Fibroblast of the conjunctiva (primary cell): ENCODE measurements at regions not wholly inside any gene's neighbourhood (a gene's known extent, or its start where the extent isn't known, plus 50 kb on each side); places are given as distances from the start of the nearest gene placed in this dataset.
"Not testable (repeated sequence)": the region's sequence is repeated elsewhere in the genome, so short reads cannot be mapped to it uniquely, and the experiment has no call there.

ENCODE experiments used
- DNase-seq: peaks from one replicate; pipeline ENCODE4 v3.0.0-alpha.2; 2010; ENCODE audit warnings: low read depth

DNA sequence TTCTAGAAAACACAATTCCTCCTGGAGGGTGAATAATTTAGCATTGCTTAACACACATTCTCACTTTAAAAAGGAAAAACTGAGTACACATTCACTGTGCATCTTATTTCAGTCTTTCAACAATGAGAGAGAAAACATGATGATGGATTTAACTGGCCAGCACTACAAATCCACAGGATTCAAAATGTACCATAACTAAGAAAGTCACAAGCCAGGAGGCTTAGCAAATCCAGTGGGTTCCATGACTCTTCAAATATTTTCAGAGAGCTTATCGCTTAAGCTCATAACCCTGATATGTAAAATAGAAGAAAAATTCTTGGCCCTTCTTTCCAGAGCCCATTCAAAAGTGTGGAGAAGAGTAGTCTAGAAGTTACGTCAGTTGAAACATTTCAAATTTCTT, 820.3 kb downstream of the LTN1 start:
- no peak for DNase-seq

DNA sequence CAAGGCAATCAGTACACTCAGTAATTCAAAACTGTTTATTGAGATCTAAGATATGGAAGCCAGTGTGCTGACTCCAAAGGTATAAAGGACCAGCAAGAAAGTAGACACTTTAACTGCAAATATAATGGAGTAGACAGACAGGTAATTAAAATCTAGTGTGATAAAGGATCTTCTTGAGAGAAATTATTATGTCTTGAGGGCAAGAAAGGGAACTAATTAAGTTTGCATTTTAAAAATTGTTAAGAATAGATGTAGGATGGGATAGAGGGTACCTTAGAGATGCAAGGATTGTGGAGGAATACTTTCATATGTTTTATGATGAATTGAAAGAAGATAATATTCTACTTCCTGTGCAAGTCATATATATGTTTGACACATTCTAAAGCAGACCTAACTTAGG, 825.3 kb downstream of the LTN1 start:
- no peak for DNase-seq

DNA sequence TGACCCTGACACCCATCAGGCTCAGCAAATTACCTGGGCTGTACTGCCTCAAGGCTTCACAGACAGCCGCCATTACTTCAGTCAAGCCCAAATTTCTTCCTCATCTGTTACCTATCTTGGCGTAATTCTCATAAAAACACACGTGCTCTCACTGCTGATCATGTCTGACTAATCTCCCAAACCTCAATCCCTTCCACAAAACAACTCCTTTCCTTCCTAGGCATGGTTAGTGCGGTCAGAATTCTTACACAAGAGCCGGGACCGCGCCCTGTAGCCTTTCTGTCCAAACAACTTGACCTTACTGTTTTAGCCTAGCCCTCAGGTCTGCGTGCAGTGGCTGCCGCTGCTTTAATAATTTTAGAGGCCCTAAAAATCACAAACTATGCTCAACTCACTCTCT, 828.2 kb downstream of the LTN1 start:
- not testable (repeated sequence) for DNase-seq

DNA sequence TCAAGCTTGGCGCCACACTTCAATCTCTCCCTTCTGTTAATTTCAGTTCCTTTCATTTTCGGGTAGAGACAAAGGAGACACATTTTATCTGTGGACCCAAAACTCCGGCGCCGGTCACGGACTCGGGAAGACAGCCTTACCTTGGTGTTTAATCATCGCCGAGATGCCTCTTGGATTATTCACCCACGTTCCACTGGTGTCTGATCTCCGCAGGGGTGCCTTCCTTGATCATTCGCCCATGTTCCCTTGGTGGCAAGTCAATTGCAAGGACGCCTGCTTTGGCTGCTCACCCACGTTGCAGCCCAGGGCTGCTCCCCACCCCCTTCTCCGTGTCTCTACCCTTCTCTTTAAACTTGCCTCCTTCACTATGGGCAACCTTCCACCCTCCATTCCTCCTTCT, 830.6 kb downstream of the LTN1 start:
- not testable (repeated sequence) for DNase-seq

DNA sequence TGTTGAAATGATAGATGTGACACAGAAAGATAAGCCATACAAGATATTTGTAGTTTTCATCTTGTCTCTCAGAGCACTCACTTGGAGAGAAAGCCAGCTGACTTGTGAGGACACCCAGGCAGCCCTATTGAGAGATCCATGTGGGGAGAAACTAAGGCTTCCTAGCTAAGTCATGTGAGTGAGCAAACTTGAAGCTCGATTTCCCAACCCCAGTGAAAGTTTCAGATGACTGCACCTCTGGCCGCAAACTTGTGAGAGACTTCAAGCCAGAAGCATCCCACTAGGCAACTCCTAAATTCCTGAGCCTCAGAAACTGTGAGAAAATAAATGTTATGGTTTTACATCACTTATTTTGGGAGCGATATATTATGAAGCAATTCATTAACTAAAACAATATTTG, 832.3 kb downstream of the LTN1 start:
- no peak for DNase-seq

DNA sequence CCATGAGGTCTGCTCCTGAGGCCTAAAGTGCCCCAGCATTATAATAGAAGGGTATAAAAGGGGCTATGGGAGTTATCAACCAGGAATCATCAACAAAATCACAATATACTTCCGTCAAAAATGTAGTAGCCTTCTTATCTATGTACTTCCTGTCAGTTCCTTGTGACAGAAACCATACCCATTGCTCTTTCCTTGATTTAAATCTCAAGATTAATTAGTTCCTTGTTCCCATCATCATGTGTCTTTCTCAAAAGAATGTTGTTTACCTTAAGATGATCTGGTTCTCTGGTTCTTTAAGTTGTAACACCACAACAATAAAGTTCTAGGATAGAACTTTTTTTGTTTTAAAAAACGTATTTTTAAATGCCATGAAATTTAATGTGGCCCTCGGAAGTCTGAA, 833.3 kb downstream of the LTN1 start:
- no peak for DNase-seq

DNA sequence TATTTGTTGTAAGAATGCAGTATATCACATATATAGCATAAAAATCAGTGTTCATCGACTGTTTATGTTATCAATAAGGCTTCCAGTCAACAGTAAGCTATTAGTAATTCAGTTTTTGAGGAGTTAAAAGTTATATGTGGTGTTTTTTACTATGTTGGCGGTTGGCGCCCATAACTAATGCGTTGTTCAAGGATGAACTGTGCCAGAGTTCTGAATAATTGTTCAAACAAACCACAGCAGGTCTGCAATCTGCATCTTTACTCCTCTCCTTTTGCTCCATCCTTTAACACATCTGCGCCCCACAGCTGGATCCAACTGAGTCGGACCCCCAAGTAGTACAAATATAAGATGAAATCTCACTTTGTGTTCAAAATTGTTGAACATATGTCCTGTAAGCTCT, 836.1 kb downstream of the LTN1 start:
- DNase-seq, result no peak

DNA sequence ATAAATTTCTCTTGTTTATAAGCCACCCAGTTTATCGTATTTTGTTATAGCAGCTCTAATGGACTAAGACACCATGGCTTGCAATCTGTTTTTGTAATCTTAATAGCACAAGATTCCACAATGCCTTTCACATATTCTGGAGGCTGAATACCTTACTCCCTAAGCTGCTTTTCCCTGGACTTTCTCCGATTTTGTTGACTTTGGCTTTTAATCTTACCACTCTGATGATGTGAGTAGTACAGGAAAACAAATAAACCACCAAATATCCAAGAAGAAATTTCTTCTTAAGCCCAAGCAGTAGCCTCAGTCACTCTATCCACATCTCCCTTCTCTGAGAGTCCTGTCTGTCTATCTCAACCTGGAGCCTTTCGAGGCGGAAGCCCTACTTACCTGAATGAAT, 838.6 kb downstream of the LTN1 start:
- DNase-seq, result no peak

DNA sequence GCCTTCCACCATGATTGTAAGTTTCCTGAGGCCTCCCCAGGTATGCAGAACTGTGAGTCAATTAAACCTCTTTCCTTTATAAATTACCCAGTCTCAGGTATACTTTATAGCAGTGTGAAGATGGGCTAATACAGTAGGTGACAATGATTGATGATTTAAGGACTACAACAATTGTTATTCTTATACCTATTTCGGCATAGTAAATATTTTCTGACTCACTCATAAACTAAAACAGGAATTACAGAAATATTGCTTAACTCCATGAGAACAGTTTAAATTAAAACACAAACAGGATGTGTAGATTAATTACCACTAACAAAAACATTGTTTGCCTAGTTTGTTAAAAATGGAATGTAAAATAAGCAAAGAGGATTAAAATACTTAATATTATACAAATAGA, 839.9 kb downstream of the LTN1 start:
- DNase-seq, result no peak

DNA sequence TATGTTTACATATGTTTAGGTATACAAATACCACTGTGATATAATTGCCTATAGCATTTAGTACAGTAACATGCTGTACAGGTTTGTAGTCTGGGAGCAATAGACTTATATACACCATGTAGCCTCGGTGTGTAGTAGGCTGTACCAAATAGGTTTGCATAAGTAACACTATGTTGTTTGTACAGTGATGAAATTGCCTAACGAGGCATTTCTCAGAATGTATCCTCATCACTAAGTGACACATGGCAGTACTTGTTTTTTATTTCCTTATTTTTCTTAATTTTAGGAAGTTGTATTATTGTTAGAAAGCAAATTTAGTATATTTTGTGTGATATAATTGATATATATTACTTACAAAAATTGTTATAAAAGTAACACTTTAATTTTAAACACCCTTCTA, 840.9 kb downstream of the LTN1 start:
- DNase-seq, result no peak

DNA sequence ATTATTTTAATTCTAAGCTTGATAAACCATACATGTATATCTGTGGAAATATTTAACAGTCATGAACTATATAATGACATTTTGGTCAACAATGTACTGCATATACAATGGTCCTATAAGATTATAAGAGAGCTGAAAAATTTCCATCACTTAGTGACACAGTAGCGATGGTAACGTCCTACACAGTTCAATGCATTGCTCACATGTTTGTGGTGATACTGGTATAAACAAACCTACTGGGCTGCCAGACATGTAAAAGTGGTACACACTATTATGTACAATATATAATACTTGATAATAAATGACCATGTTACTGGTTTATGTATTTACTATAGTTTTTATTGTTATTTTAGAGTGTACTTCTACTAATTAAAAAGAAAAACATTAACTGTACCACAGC, 841.9 kb downstream of the LTN1 start:
- no peak for DNase-seq

DNA sequence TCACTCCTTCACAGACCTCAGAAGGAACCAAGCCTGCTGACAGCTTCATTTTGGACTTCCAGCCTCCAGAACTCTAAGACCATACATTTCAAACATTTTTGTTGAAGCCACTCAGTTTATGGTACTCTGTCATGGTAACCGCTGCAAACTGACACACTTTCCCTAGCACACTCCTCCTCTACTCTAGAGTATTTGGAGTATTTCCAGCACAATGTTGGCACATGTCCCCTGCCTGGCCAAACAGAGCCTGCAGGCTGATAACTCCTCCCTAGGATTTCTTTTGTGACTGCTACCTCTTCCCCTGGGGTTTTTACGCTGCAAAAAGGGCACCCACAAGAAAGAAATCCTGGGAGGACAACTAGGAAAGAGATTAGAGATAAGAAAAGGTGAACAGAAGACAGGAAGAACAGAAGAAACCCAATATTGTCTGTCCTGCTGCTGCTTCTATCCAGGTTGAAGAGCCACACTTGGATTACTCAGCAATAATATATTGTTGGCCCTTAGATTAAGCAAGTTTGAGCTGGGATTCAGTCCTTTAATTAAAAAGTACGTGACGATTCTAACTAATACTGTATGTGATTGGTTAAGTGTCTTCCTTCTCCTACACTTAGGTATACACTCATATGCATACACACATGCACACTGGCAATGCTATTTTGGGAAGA, 844.1 kb downstream of the LTN1 start:
- no peak for DNase-seq

DNA sequence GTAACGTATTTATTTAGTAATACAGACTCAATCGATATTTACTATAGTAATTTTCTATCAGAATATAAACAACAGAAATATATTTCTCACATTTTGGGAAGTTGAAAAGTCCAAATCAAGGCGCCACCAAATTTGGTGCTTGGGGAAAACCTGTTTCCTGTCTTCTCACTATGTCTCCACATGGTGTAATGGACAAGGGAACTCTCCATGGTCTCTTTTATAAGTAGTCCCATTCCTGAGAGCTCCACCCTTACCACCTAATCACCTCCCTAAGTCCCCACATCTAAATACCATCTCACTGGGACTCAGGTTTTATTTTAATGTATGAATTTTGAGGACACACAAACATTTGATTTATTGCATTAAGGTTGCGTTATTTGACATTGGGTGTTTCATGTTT, 848.0 kb downstream of the LTN1 start:
- no peak for DNase-seq

DNA sequence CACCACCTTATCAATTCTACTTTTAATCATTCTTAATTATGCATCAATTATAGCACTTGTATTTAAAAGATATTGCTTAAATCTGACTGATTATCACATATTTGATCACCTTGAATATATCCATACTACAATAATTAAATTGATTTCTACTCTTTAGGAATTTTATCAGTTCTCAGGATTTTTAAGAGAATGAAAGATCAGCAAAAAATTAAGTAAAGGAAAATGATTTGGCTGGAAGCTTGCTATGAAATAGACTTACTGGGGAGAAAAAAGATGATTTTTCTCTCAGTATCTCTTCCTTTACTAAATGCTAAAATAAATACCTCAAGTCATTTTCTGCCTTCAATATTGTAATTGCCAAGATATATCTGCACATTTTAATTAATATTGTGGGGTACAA, 848.6 kb downstream of the LTN1 start:
- no peak for DNase-seq

DNA sequence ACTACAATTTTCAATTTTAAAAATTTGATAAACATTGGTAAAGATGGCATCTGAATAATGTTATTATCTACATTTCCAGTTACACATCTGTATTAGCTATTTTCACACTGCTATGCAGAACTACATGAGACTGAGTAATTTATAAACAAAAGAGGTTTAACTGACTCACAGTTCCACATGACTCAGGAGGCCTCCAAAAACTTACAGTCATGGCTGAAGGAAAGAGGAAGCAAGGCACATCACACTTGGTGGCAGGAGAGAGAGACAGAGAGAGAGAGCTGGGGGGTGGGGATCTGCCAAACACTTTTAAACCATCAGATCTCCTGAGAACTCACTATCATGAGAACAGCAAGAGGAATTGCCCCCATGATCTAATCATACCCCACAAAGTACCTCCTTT, 850.0 kb downstream of the LTN1 start:
- DNase-seq, result peak; percentile 37

DNA sequence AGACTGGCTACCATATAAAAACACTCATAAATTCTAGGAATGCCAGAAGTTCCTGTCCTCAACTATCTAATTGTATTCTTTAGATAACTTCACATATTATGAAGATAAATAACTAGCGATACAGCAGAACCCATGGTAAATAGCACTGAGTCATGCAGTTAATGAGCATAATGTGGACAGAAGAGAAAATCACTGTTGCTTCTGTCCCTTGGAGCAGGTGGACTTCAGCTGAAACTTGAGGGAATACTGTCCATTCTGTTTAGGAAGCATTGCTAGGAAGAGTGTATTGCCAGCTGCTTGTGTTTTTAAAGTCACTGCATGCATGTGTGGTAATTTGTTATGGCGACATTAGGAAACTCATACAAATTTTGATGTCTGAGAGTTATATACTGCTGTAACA, 854.4 kb downstream of the LTN1 start:
- DNase-seq, result no peak

DNA sequence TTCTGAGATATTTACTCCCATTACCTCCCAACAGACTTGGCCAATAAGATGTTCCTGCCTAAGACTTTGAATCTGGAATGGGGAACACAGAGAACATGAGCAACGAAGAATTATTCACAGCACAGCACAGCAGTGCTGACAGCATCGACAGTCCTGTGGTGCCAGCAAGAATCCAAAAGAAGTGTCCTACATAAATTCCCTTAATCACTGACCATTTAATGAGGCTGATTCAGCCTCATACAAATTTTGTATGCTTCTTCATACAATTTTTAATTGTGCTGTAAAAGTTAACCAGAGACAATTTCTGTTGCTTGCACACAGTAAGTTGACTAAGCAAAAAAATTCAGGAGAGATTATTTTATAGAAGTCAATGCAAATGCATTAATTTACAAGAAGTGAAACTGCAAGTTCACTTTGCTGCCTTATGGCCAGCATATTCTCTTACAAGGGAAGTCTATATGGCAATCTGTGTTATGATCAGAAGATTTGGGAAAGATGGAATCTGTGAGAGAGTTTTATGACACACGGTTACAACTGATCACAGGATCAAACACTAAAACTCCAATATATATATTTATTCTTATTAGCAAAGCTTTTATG, 855.9 kb downstream of the LTN1 start:
- DNase-seq, result no peak

DNA sequence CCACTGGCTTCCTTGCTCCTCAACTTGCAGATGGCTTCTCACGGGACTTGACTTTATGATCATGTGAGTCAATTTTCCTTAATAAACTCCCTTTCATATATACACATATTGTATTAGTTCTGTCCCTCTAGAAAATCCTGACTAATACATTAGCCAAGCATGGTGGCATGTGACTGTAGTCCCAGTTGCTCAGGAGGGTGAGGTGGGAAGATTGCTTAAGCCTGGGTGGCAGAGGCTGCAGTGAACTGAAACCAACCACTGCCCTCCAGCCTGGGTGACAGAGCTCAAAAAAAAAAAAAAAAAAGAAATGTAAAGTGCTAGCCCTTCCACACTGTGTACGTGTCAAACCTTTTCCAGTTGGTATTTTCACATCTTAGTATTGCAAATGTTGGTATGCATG, 857.0 kb downstream of the LTN1 start:
- DNase-seq, result no peak

DNA sequence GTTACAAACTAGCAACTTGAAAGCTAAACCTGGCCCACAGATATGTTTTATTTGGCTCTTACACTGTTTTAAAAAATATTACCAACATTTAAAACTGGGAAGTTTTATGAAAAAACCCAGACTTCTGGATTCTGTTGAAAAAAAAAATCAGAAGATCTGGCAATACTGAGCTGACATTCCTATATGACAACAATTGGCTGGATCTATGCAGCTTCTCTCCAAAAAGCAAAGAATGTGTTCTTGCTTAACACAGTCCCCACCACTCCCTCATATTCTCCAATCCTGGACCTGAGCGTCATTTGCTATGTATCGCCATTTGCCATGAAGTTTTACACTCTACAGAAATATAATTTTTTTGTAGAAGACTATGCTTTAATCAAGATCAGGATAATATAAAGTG, 859.6 kb downstream of the LTN1 start:
- DNase-seq, result no peak

DNA sequence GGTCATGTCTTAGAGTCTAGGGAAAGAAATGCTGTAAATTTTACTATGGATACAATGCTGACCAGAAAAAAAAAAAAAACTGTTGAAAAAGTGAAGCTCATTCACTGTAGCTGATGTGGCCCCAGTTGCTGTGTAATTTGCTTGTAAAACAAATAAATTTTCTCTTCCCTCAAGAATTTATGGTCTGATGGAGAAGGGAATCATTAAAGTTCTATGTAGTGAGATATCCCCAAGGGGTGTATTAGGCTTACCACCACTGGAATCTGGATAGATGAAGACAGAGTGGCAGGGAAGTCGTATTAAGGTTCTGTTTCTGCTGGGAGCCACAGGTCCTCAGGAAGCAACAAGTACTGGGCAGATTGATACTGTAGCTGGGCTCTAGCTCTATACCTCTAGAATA, 860.0 kb downstream of the LTN1 start:
- DNase-seq, result no peak

DNA sequence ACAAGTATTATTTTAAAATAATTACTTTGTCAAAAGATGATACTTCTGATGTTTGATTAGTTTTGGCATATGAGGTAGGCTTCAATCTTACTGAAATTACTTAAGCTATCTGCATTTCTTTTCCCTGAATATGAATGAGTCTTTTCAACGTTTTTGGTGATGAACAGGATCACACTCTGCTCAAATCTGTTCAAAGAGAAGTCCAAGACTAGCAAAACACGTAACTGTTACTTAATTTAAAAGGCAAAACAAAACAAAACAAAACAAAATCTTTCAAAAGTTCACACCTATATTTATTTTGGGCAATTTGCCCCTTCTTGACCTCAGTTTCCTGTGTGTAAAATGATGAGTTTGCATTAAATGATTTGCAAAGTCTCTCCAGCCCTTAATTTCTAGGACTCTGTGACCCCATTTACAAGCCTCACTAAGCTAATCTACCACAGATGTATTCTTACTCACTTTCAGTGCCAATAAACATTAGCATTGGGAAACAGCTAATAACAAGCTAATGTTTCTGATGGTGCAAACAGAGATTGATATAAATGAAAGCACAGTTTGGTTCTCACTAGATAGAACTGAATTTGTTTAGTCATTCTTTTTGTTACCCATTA, 865.4 kb downstream of the LTN1 start:
- DNase-seq, result peak; percentile 33

DNA sequence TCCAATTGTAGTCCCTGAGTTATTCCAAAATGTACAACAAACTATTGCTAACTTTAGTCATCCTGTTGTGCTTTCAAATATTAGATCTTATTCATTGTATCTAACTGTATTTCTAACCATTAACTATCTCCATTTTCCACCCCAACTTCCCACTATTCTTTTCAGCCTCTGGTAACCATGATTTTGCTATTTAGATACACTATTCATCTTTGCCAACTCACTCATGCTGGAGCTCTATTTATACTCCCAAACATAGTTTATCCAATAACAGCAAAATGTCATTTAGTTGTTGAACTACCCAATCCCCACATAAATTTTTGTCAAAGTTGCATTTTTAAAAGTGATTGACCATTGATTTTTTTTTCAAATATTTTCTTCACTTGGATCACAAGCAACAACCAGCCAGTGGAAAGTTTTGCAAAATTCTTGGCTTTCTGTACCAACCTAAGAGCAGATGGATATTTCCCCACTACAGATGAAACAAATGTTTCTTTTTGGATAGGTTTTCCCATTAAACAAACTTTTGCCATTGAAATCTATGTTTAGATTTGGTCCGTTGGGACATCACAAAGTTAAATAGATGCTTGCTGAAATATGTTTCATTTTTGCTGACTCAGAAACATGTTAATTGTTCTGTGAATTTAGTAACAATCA, 866.0 kb downstream of the LTN1 start:
- peak; percentile 24 for DNase-seq

DNA sequence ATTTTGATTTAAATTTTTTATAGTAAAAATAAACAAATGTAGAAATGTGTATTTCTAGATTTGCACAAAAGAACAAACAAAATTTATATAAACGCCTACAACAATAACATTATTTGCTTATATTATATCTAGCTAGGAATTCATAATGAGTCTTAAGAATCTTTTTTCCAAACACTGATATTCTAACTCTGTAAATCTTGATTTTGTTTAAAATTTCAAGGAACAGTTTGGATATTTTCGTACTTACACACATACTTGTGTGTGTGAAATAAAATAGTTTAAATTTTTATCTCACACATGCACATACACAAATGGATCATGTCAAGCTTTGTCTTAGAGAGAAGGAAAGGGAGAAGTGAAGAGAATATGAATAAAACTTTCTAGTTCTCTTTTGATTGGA, 868.1 kb downstream of the LTN1 start:
- no peak for DNase-seq
